LNCaP clone FGC (cell line): ENCODE measurements at regions not wholly inside any gene's neighbourhood (a gene's known extent, or its start where the extent isn't known, plus 50 kb on each side); places are given as distances from the start of the nearest gene placed in this dataset.
A peak's percentile ranks its signal among the peaks of the same experiment; 100 is the strongest.

Experiments
- DNase-seq: peaks from one replicate; pipeline ENCODE4 v3.0.0-alpha.2; 2011; ENCODE audit warnings: low read depth
- H3K4me3 ChIP-seq: 2 replicates; pipeline ENCODE4 v1.5.1; 2011; ENCODE audit warnings: mild to moderate bottlenecking, low read depth, low read length, control low read depth
- CTCF ChIP-seq: IDR thresholded peaks from 2 replicates; pipeline ENCODE4 v1.5.1; 2012; ENCODE audit warnings: mild to moderate bottlenecking; ENCODE audit not compliant: control insufficient read depth, insufficient read depth; ENCODE audit errors: extremely low read depth

DNA sequence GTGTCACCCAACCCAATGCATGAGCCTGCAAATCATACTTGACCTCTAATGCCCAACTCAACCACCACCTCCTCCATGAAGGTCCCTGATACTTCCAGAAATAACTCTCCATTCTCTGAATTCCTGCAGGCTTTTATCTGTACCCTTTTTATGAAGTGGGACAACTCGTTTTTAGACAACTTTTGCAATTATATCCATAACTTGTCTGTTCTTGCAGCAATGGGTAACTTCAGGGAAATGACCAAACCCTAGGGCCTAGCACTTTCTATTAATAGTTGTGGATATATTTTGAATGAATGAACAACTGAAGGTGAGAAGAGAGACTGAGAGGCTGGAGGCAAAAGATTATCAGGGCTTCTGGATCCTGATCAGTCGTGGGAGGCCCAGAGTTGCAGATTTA, 236.6 kb upstream of the MOCS1 start:
- no peak overlapping the region for H3K4me3 ChIP-seq
- TF ChIP-seq CTCF: no peak
- DNase-seq: no peak

GRCh38 chr6:40169878-40170277, 235.6 kb upstream of the MOCS1 start:
- DNase-seq: no peak
- no peak for TF ChIP-seq CTCF
- H3K4me3 ChIP-seq: no peak overlapping the region

DNA sequence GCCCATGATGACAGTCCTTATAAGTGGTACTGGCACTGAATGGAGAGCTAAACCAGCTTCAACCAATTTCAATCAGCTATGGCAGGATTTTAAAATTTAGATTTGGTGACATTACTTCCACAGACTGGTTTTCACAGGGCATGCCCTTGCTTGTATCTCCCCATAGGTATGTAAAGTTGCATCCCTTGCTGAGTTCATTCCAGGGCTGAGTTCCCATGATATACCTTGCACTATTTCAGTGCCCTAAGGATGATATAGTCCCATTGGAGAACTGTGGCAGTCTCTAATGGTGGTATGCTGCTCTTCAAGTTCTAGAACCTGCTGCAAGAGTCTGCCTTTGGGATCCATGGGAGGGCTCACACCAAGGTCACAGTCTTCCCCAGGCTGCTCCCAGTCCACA, 232.7 kb upstream of the MOCS1 start:
- no peak for TF ChIP-seq CTCF
- H3K4me3 ChIP-seq: no peak overlapping the region

DNA sequence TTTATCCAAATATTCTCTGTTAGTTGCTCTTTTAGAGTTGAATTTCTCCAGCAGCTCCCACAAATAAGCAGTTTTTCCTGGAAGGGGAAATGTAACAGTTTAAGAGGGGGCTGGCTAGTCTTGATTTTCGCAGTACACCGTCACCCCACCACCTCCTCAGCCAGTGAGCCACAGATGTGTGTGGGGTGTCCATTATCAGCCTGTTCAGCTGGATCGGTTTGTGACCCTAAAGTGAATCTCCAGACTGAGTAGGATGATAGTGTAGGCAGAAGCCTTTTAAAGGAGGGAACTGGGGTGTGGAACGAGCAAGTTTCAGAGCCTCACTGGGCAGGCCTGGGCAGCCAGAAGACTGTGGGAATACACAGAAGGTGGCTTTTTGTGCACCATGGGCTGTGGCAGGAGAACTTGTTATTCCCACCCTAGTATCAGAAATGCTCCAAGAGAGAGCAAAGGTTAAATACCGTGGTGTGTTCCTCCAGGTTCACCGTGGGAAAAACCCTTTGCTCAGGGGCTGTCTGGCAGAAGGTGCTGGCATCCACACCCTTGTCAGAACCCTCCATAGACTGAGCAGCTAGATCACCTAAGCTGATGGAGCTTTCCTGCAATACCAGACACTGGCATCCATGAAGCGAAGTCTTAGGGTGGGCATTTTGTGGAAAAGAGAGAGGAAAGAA, 230.9 kb upstream of the MOCS1 start:
- H3K4me3 ChIP-seq: peak overlapping the region; percentile 52
- no peak for DNase-seq
- TF ChIP-seq CTCF: no peak

More for the DNA sequence above, 232.7 kb upstream of the MOCS1 start:
- no peak for DNase-seq

DNA sequence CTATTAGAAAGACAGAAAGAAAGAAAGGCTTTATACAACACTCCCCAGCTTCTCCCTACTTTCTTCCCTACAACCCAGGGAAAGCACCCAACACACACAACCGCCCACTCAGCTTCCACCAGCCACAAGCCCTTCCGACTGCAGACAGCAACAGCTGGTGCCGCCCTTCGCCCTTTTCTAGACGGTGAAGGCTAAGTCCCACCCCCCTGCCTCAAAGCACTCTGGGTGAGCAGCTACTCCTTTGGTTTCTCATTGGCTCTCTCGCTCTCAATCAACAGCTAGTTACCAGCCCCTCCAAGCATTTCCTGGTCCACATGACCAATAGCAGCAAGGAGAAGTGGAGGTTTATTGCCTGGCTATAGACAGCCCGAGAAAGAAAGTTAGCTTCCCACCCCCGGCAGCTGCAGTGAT, 230.1 kb upstream of the MOCS1 start:
- DNase-seq: peak; percentile 82
- peak overlapping the region; percentile 52 for H3K4me3 ChIP-seq
- no peak for TF ChIP-seq CTCF

- DNase-seq: no peak
- no peak for TF ChIP-seq CTCF
- H3K4me3 ChIP-seq: peak overlapping the region; percentile 52
Observed at GRCh38 chr6:40163924-40164323, 229.7 kb upstream of the MOCS1 start.

DNA sequence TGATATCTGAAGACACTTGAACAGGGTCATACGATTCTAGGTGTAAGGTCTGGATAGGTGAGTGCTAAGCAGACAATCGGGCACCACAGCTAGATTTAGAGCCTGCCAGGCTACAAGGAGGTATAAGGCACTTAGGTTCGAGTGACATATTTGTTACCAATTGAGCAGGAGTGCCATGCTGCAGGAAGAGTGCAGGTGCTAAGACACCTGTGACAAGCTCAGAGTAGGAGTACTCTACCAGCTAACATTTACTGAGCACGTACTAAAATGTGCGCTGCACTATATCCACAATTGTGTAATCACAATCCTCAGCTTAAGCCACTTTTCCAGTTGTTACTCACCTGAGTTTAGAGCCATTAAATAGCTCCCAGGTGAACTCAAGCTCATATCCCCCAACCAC, 227.8 kb upstream of the MOCS1 start:
- DNase-seq: no peak
- TF ChIP-seq CTCF: no peak
- H3K4me3 ChIP-seq: no peak overlapping the region
